Heart right ventricle (tissue), 16 donors: ENCODE measurements at regions not wholly inside any gene's neighbourhood (a gene's known extent, or its start where the extent isn't known, plus 50 kb on each side); places are given as distances from the start of the nearest gene placed in this dataset.

ENCODE experiments used
- ATAC-seq, 8 donors: fragments of 200-7000 bp; cut with Tn5 transposase; one replicate each; pipeline ENCODE4 v1.9.1; 2020; ENCODE audit warnings: mild to moderate bottlenecking in 8 of 8, moderate library complexity in 8 of 8, moderate number of reproducible peaks in 1 of 8
- DNase-seq, 2 donors: peaks; one replicate each; pipeline ENCODE4 v3.0.0-alpha.2; 2020
- H3K27ac ChIP-seq, 10 donors: fragments of 200-600 bp; sonication (generic) in 2 of 10; one replicate each; pipeline versions ENCODE4 v1.5.0 to v1.8.0; 2020 to 2022; ENCODE audit warnings: mild to moderate bottlenecking in 3 of 10
- H3K27me3 ChIP-seq, 7 donors: fragments of 200-600 bp; one replicate each; pipeline ENCODE4 v1.8.0; 2021 to 2022; ENCODE audit warnings: mild to moderate bottlenecking in 2 of 7
- H3K36me3 ChIP-seq, 9 donors: fragments of 200-600 bp; sonication (generic) in 1 of 9; one replicate each; pipeline versions ENCODE4 v1.5.0 to v1.8.0; 2020 to 2022; ENCODE audit warnings: mild to moderate bottlenecking in 2 of 9
- H3K4me1 ChIP-seq, 9 donors: fragments of 200-600 bp; sonication (generic) in 1 of 9; one replicate each; pipeline versions ENCODE4 v1.5.0 to v1.8.0; 2020 to 2022; ENCODE audit warnings: mild to moderate bottlenecking in 4 of 9
- H3K4me3 ChIP-seq, 10 donors: fragments of 200-600 bp; sonication (generic) in 2 of 10; one replicate each; pipeline versions ENCODE4 v1.5.0 to v1.8.0; 2020 to 2022; ENCODE audit warnings: mild to moderate bottlenecking in 7 of 10, moderate library complexity in 2 of 10
- H3K9me3 ChIP-seq, 11 donors: fragments of 200-600 bp in 10 of 11; sonication (generic) in 2 of 11; one replicate each; pipeline versions ENCODE4 v1.5.0 to v1.8.0; 2013 to 2022; ENCODE audit warnings: mild to moderate bottlenecking in 2 of 11, control low read depth in 1 of 11, moderate library complexity in 1 of 11
- CTCF ChIP-seq, 9 donors: fragments of 200-600 bp; sonication (generic) in 2 of 9; IDR thresholded peaks; one replicate each; pipeline versions ENCODE4 v1.5.0 to v1.8.0; 2021 to 2022; ENCODE audit warnings: antibody characterized with exemption in 9 of 9, mild to moderate bottlenecking in 5 of 9, moderate library complexity in 1 of 9
- WGBS, 2 donors: extraction: QIAGEN DNeasy Blood & Tissue Kit; methylation state at CpG; one replicate each; pipeline ENCODE4 v1.1.7; 2013; ENCODE audit warnings: inconsistent platforms in 1 of 2; 5-methylcytosine and 5-hydroxymethylcytosine counted together
- intact Hi-C, 10 donors: fragments of 100-400 bp; cut with DNase I; formaldehyde crosslinking; loops; one replicate each; pipeline versions ENCODE4 v1.11.1 to v1.14.2; 2022
- donor health status: Arrhythmogenic right ventricular cardiomyopathy.
- donor health status: ischemic (EF 13 %, LVEDD 7.1; RV severe dilation, severe dysfunction).
- donor health status: healthy with polysubstance abuse.
- donor health status: DM: no; HTN: yes; CAD: no.
- donor health status: DM: no; HTN: no; CAD: no.
- donor health status: ischemic (EF 25% LVEDD 6.9; RV normal size, moderate dysfunction).
- donor health status: ischemic (EF 25% LVEDD 5.7; RV mildly dilated, moderate dysfunction).
- donor health status: healthy.
- donor health status: DM: yes; HTN: yes; CAD: no.
- donor health status: Ischemic cardiomyopathy.
- donor health status: ischemic (EF 35%, LVEDD 5.7; RV mildly dilated, moderate dysfunction).
- donor health status: nonischemic (EF 11% LVEDD 7.7; RV severe dilation, severe dysfunction).
- donor health status: DM: yes; HTN: yes; CAD: no.
- donor health status: PGD.
- donor health status: ischemic (EF 29% LVEDD 5.4; RV normal size, mild dysfunction).
- donor health status: nonischemic (EF 23%, LVEDD 6.1; RV moderate dilation, normal function).

- Histone ChIP-seq H3K36me3 (no peaks in the 10 kb centered on the region), H3K27me3 (no peaks in the 10 kb centered on the region), H3K9me3 (peaks cover 0 to 5% (median 0%) of the 10 kb centered on the region in 11 donors), H3K27ac (no peak overlapping the region), H3K4me3 (no peak overlapping the region), H3K4me1 (no peaks in the 10 kb centered on the region)
- DNase-seq (no peak), ATAC-seq (no peak)
- TF ChIP-seq CTCF (IDR thresholded peaks at IDR 0.05): no peak
- intact Hi-C loops: no loop called here
These were observed 213.8 kb downstream of the NEBL start for GRCh38 chr10:20683345-20683744.

- DNase-seq: no peak
- Histone ChIP-seq H3K4me1 (no peaks in the 10 kb centered on the region), H3K36me3 (no peaks in the 10 kb centered on the region), H3K4me3 (no peak overlapping the region), H3K27me3 (no peaks in the 10 kb centered on the region), H3K27ac (no peak overlapping the region), H3K9me3 (peaks cover 0 to 5% (median 0%) of the 10 kb centered on the region in 11 donors)
- no peak for ATAC-seq
- no peak for TF ChIP-seq CTCF (IDR thresholded peaks at IDR 0.05)
- intact Hi-C loops: no loop called here
- 94 to 97% methylated on average over 3 of the region's 3 CpGs for WGBS, 2 donors
These were observed 214.3 kb downstream of the NEBL start for GRCh38 chr10:20682782-20683181.

GRCh38 chr10:20677340-20677739 lies 219.8 kb downstream of the NEBL start:
- no peak for TF ChIP-seq CTCF (IDR thresholded peaks at IDR 0.05)
- peaks cover 0 to 30% (median 9%) of the 10 kb centered on the region in 9 donors for H3K4me1 ChIP-seq
- no peaks in the 10 kb centered on the region for H3K27me3 ChIP-seq
- intact Hi-C loops: no loop called here
- H3K36me3 ChIP-seq: no peaks in the 10 kb centered on the region
- H3K4me3 ChIP-seq: no peak overlapping the region
- WGBS, 2 donors: 86% methylated on average over 5 of the region's 5 CpGs
- ATAC-seq: no peak
- DNase-seq: no peak
- no peak overlapping the region for H3K27ac ChIP-seq
- no peaks in the 10 kb centered on the region for H3K9me3 ChIP-seq

- Histone ChIP-seq H3K27ac (peak overlapping the region in 4 of 10 donors; percentile 12 to 60 (median 34)), H3K4me1 (peaks cover 0 to 47% (median 9%) of the 10 kb centered on the region in 9 donors), H3K36me3 (no peaks in the 10 kb centered on the region), H3K9me3 (no peaks in the 10 kb centered on the region), H3K27me3 (no peaks in the 10 kb centered on the region), H3K4me3 (no peak overlapping the region)
- 28 to 48% methylated on average over 1 of the region's 1 CpG for WGBS, 2 donors
- ATAC-seq (peak in 5 of 8 donors; percentile 9 to 63 (median 41)), DNase-seq (peak in 1 of 2 donors; percentile 14)
- intact Hi-C loops: loop anchor here in 1 of 10 donors (5.0 kb wide), 1 partner anchor 53 kb away; no protein-coding TSS in a partner anchor
- no peak for TF ChIP-seq CTCF (IDR thresholded peaks at IDR 0.05)
These were observed 222.2 kb downstream of the NEBL start for GRCh38 chr10:20674926-20675325.
